B cell (primary cell): ENCODE measurements at regions not wholly inside any gene's neighbourhood (a gene's known extent, or its start where the extent isn't known, plus 50 kb on each side); places are given as distances from the start of the nearest gene placed in this dataset.
"Not testable (repeated sequence)": the region's sequence is repeated elsewhere in the genome, so short reads cannot be mapped to it uniquely, and the experiment has no call there.

Source experiments
- ATAC-seq: fragments of 200-7000 bp; cut with Tn5 transposase; one replicate; pipeline ENCODE4 v1.10.0; 2021; ENCODE audit warnings: low read depth, mild to moderate bottlenecking, moderate number of reproducible peaks, moderate library complexity
- CTCF ChIA-PET: fragments of 350-600 bp; sonication (Branson Sonifier 250); formaldehyde crosslinking; loops from one replicate; lab custom pipeline; 2021; ENCODE audit warnings: antibody characterized with exemption, inconsistent platforms; lab: Charles Lee
- POLR2A ChIA-PET: fragments of 350-600 bp; sonication (Branson Sonifier 250); formaldehyde crosslinking; loops from one replicate; lab custom pipeline; 2021; ENCODE audit warnings: antibody characterized with exemption; lab: Charles Lee
- DNase-seq: peaks from one replicate; pipeline ENCODE4 v3.0.0; 2013
- H2AFZ ChIP-seq: 2 replicates; pipeline ENCODE4 v1.6.1; 2012; ENCODE audit warnings: mild to moderate bottlenecking, low read depth, low read length; ENCODE audit not compliant: insufficient read depth, poor library complexity, severe bottlenecking
- H3K27ac ChIP-seq, 2 donors: 1 replicate in 1 of 2; 2 replicates in 1 of 2; pipeline ENCODE4 v1.5.1; 2012 to 2013; ENCODE audit warnings: low read length in 2 of 2, mild to moderate bottlenecking in 2 of 2, moderate library complexity in 1 of 2
- H3K27me3 ChIP-seq, 4 experiments: fragments of 200-600 bp in 1 of 4; sonication (generic) in 1 of 4; replicated peaks in 1 of 4; 1 replicate in 2 of 4; 2 replicates in 2 of 4; pipeline versions ENCODE4 v1.6.1 to v1.7.0; 2013 to 2016; ENCODE audit warnings: low read length in 3 of 4, mild to moderate bottlenecking in 2 of 4, mixed read lengths in 1 of 4, moderate library complexity in 1 of 4; ENCODE audit not compliant: insufficient read depth in 4 of 4, control insufficient read depth in 3 of 4; ENCODE audit errors: control extremely low read depth in 1 of 4
- H3K36me3 ChIP-seq, 2 experiments: replicated peaks in 1 of 2; 1 replicate in 1 of 2; 2 replicates in 1 of 2; pipeline versions ENCODE4 v1.6.1 to v1.7.1; 2013; ENCODE audit warnings: low read length in 1 of 2; ENCODE audit not compliant: insufficient read depth in 2 of 2, control insufficient read depth in 1 of 2; ENCODE audit errors: control extremely low read depth in 1 of 2, extremely low read depth in 1 of 2
- H3K4me1 ChIP-seq, 2 donors: fragments of 200-600 bp in 1 of 2; sonication (generic) in 1 of 2; 1 replicate in 1 of 2; 2 replicates in 1 of 2; pipeline versions ENCODE4 v1.5.1 to v1.6.1; 2013 to 2017; ENCODE audit warnings: low read length in 2 of 2; ENCODE audit not compliant: control insufficient read depth in 2 of 2, insufficient read depth in 2 of 2
- H3K4me2 ChIP-seq: replicated peaks from 2 replicates; pipeline ENCODE3; 2012; ENCODE audit warnings: mild to moderate bottlenecking, low read depth, low read length; ENCODE audit not compliant: poor library complexity, severe bottlenecking
- H3K4me3 ChIP-seq, 5 experiments: fragments of 200-600 bp in 1 of 5; sonication (generic) in 1 of 5; 1 replicate in 3 of 5; 2 replicates in 2 of 5; pipeline versions ENCODE4 v1.5.1 to v1.7.0; 2011 to 2016; ENCODE audit warnings: low read length in 4 of 5, mild to moderate bottlenecking in 4 of 5, low read depth in 2 of 5, control low read depth in 1 of 5, moderate library complexity in 1 of 5; ENCODE audit not compliant: insufficient read depth in 1 of 5; ENCODE audit errors: control extremely low read depth in 1 of 5, extremely low read depth in 1 of 5
- H3K79me2 ChIP-seq: fragments of 200-600 bp; sonication (generic); one replicate; pipeline ENCODE4 v1.6.0; 2016; ENCODE audit warnings: low read length; ENCODE audit not compliant: control insufficient read depth, insufficient read depth
- H3K9ac ChIP-seq: fragments of 200-600 bp; sonication (generic); 2 replicates; pipeline ENCODE4 v1.6.1; 2017; ENCODE audit warnings: mild to moderate bottlenecking, low read length, moderate library complexity
- H3K9me3 ChIP-seq, 3 donors: one replicate each; pipeline versions ENCODE4 v1.6.1 to v1.7.1; 2013; ENCODE audit warnings: low read length in 2 of 3; ENCODE audit not compliant: control insufficient read depth in 2 of 3, insufficient read depth in 1 of 3; ENCODE audit errors: control extremely low read depth in 1 of 3
- H4K20me1 ChIP-seq: 2 replicates; pipeline ENCODE4 v1.6.0; 2012; ENCODE audit warnings: mild to moderate bottlenecking, low read length; ENCODE audit not compliant: insufficient read depth, control insufficient read depth, poor library complexity, severe bottlenecking
- H3K27ac Mint-ChIP-seq: one replicate; pipeline ENCODE4 v1.8.0; 2021; ENCODE audit warnings: mixed read lengths
- H3K27me3 Mint-ChIP-seq: one replicate; pipeline ENCODE4 v1.8.0; 2021; ENCODE audit warnings: mixed read lengths
- H3K4me1 Mint-ChIP-seq: one replicate; pipeline ENCODE4 v1.8.0; 2021; ENCODE audit warnings: mixed read lengths
- H3K4me3 Mint-ChIP-seq: one replicate; pipeline ENCODE4 v1.8.0; 2021; ENCODE audit warnings: mixed read lengths
- H3K9me3 Mint-ChIP-seq: one replicate; pipeline ENCODE4 v1.8.0; 2022; ENCODE audit warnings: mixed read lengths; ENCODE audit not compliant: insufficient read depth
- CTCF ChIP-seq: fragments of 200-600 bp; IDR thresholded peaks from one replicate; pipeline ENCODE4 v1.8.0; 2022; ENCODE audit warnings: antibody characterized with exemption, mild to moderate bottlenecking
- EZH2 ChIP-seq: IDR thresholded peaks from 2 replicates; pipeline ENCODE4 v1.6.1; 2012; ENCODE audit warnings: borderline replicate concordance, low read depth, mild to moderate bottlenecking, moderate library complexity, low read length; ENCODE audit not compliant: insufficient read depth, poor library complexity, severe bottlenecking
- WGBS: methylation state at CpG from one replicate; pipeline ENCODE4 v1.1.5; 2013; ENCODE audit warnings: missing lambda C conversion rate; ENCODE audit not compliant: insufficient coverage; 5-methylcytosine and 5-hydroxymethylcytosine counted together
- intact Hi-C: fragments of 100-400 bp; cut with micrococcal nuclease; formaldehyde crosslinking; loops from one replicate; pipeline ENCODE4 v1.10.0; 2022

- no peak overlapping the region for H3K27ac Mint-ChIP-seq
Observed at GRCh38 chr5:124963236-124963919, 216.9 kb upstream of the ZNF608 start.

GRCh38 chr5:124966741-124967140 lies 220.3 kb upstream of the ZNF608 start:
- H3K4me3 ChIP-seq, H3K9me3 ChIP-seq, H3K27ac Mint-ChIP-seq, H3K27me3 Mint-ChIP-seq, H3K79me2 ChIP-seq, H3K4me1 ChIP-seq, H2AFZ ChIP-seq, H3K9me3 Mint-ChIP-seq, H3K4me2 ChIP-seq, POLR2A ChIA-PET, CTCF ChIA-PET, H4K20me1 ChIP-seq, H3K4me3 Mint-ChIP-seq, ATAC-seq, intact Hi-C loops, H3K4me1 Mint-ChIP-seq, H3K27me3 ChIP-seq, H3K36me3 ChIP-seq, H3K27ac ChIP-seq, H3K9ac ChIP-seq, DNase-seq: not testable (repeated sequence)
- 72% methylated on average over 4 of the region's 5 CpGs for WGBS

More at GRCh38 chr5:124963236-124963919, 216.9 kb upstream of the ZNF608 start:
- no peaks in the 10 kb centered on the region for H3K27me3 Mint-ChIP-seq
- Histone ChIP-seq H3K4me1 (peaks cover 4 to 7% of the 10 kb centered on the region in 2 donors), H3K79me2 (no peaks in the 10 kb centered on the region), H2AFZ (no peak overlapping the region), H4K20me1 (no peaks in the 10 kb centered on the region), H3K27ac (no peak overlapping the region), H3K27me3 (no peaks in the 10 kb centered on the region), H3K36me3 (no peaks in the 10 kb centered on the region), H3K4me3 (no peak overlapping the region), H3K9me3 (no peaks in the 10 kb centered on the region), H3K9ac (no peak overlapping the region), H3K4me2 (no peak overlapping the region)
- ChIA-PET POLR2A (no interaction called here), CTCF (no interaction called here)
- peaks cover 7% of the 10 kb centered on the region for H3K4me1 Mint-ChIP-seq
- intact Hi-C loops, result no loop called here
- DNase-seq (no peak), ATAC-seq (no peak)
- no peak overlapping the region for H3K4me3 Mint-ChIP-seq
- no peaks in the 10 kb centered on the region for H3K9me3 Mint-ChIP-seq
- no peak for TF ChIP-seq CTCF
- no peak for TF ChIP-seq EZH2
- WGBS, result 93% methylated on average over 7 of the region's 14 CpGs

- POLR2A ChIA-PET, H3K36me3 ChIP-seq, H3K27me3 Mint-ChIP-seq, H3K27me3 ChIP-seq, H3K9me3 ChIP-seq, H3K79me2 ChIP-seq, intact Hi-C loops, ATAC-seq, H3K4me1 ChIP-seq, CTCF ChIA-PET, H4K20me1 ChIP-seq, H3K27ac Mint-ChIP-seq, H3K4me2 ChIP-seq, H3K9me3 Mint-ChIP-seq, H3K4me3 ChIP-seq, DNase-seq, H2AFZ ChIP-seq, H3K4me3 Mint-ChIP-seq, H3K27ac ChIP-seq, H3K9ac ChIP-seq: not testable (repeated sequence)
- 100% methylated on average over 3 of the region's 5 CpGs for WGBS
- H3K4me1 Mint-ChIP-seq, result peaks cover 10% of the 10 kb centered on the region
Observed at GRCh38 chr5:124970381-124970780, 223.9 kb upstream of the ZNF608 start.
